CD4-positive, alpha-beta T cell (primary cell): ENCODE measurements at regions not wholly inside any gene's neighbourhood (a gene's known extent, or its start where the extent isn't known, plus 50 kb on each side); places are given as distances from the start of the nearest gene placed in this dataset.

Source experiments
- ATAC-seq: fragments of 200-7000 bp; cut with Tn5 transposase; one replicate; pipeline ENCODE4 v1.10.0; 2022; ENCODE audit warnings: mild to moderate bottlenecking; ENCODE audit not compliant: poor library complexity
- CTCF ChIA-PET: fragments of 350-600 bp; sonication (Branson Sonifier 250); formaldehyde crosslinking; loops from one replicate; lab custom pipeline; 2021; ENCODE audit warnings: antibody characterized with exemption, inconsistent platforms; lab: Charles Lee
- POLR2A ChIA-PET: fragments of 350-600 bp; sonication (Branson Sonifier 250); formaldehyde crosslinking; loops from one replicate; lab custom pipeline; 2021; ENCODE audit warnings: antibody characterized with exemption, inconsistent platforms; lab: Charles Lee
- DNase-seq, 14 experiments: peaks; one replicate each; pipeline ENCODE4 v3.0.0-alpha.2; 2013 to 2020; ENCODE audit warnings: mixed read lengths in 2 of 14
- H3K27ac ChIP-seq, 2 donors: one replicate each; pipeline versions ENCODE4 v1.5.1 to v1.7.0; 2013; ENCODE audit warnings: low read length in 2 of 2, low read depth in 1 of 2, mild to moderate bottlenecking in 1 of 2
- H3K27me3 ChIP-seq, 2 experiments: 1 replicate in 1 of 2; 2 replicates in 1 of 2; pipeline versions ENCODE4 v1.6.1 to v1.7.0; 2013; ENCODE audit warnings: low read length in 2 of 2, control low read depth in 1 of 2, mild to moderate bottlenecking in 1 of 2, moderate library complexity in 1 of 2; ENCODE audit not compliant: insufficient read depth in 2 of 2, control insufficient read depth in 1 of 2
- H3K36me3 ChIP-seq: one replicate; pipeline ENCODE4 v1.6.1; 2013; ENCODE audit warnings: low read length, control low read depth; ENCODE audit not compliant: insufficient read depth
- H3K4me1 ChIP-seq: one replicate; pipeline ENCODE4 v1.6.1; 2013; ENCODE audit warnings: low read length, control low read depth; ENCODE audit not compliant: insufficient read depth
- H3K4me3 ChIP-seq: one replicate; pipeline ENCODE4 v1.5.1; 2013; ENCODE audit warnings: mild to moderate bottlenecking, low read length, moderate library complexity
- H3K9me3 ChIP-seq, 2 experiments: 1 replicate in 1 of 2; 2 replicates in 1 of 2; pipeline versions ENCODE4 v1.6.1 to v1.7.0; 2013; ENCODE audit warnings: low read length in 2 of 2, mild to moderate bottlenecking in 2 of 2, control low read depth in 1 of 2, moderate library complexity in 1 of 2; ENCODE audit not compliant: control insufficient read depth in 1 of 2, insufficient read depth in 1 of 2
- H3K27ac Mint-ChIP-seq: one replicate; pipeline ENCODE4 v1.8.0; 2020; ENCODE audit warnings: mixed read lengths
- H3K27me3 Mint-ChIP-seq: one replicate; pipeline ENCODE4 v1.8.0; 2021; ENCODE audit warnings: mixed read lengths
- H3K36me3 Mint-ChIP-seq: one replicate; pipeline ENCODE4 v1.8.0; 2021; ENCODE audit warnings: low read depth, mixed read lengths
- H3K4me1 Mint-ChIP-seq: one replicate; pipeline ENCODE4 v1.8.0; 2021; ENCODE audit warnings: low read depth, mixed read lengths
- H3K4me3 Mint-ChIP-seq: one replicate; pipeline ENCODE4 v1.8.0; 2020; ENCODE audit warnings: mild to moderate bottlenecking, mixed read lengths
- H3K9me3 Mint-ChIP-seq: one replicate; pipeline ENCODE4 v1.8.0; 2020; ENCODE audit warnings: mixed read lengths
- intact Hi-C, 2 experiments: fragments of 100-400 bp; cut with DNase I in 1 of 2; cut with micrococcal nuclease in 1 of 2; formaldehyde crosslinking; loops; one replicate each; pipeline versions ENCODE4 v1.15.1 to v1.9.0; 2023 to 2025; cut with DNase I, micrococcal nuclease
- TF ChIP-seq, protein P1 (sequence below): fragments of 200-600 bp; IDR thresholded peaks from one replicate; pipeline ENCODE4 v1.8.0; 2022; ENCODE audit warnings: antibody characterized with exemption, mild to moderate bottlenecking

DNA sequence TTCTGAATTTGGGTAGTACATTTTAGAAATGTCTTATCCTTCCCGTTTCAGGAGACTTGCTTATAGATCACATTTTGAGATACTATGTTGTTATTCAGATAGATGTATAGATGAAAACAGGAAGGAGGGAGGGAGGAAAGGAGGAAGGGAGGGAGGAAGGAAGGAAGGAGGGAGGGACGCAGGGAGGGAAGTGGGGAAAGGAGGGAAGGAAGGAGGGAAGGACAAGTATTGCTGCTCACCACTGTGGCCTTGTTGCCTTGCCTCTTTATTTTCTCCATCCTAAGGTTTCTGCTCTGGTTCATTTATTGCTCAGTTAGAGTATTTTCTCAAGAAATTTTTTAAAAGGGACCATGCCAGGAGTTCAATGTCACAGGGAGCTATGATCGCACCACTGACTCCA is 134.3 kb downstream of the LTN1 start:
- DNase-seq (no peak), ATAC-seq (no peak)
- peaks cover 52% of the 10 kb centered on the region for H3K36me3 Mint-ChIP-seq
- H3K36me3 ChIP-seq = no peaks in the 10 kb centered on the region
- POLR2A ChIA-PET = no interaction called here
- H3K27ac Mint-ChIP-seq = no peak overlapping the region
- peaks cover 0 to 3% of the 10 kb centered on the region in 2 experiments for H3K9me3 ChIP-seq
- H3K4me1 ChIP-seq = no peaks in the 10 kb centered on the region
- no peaks in the 10 kb centered on the region for H3K9me3 Mint-ChIP-seq
- H3K4me3 Mint-ChIP-seq = no peak overlapping the region
- H3K27me3 Mint-ChIP-seq = no peaks in the 10 kb centered on the region
- no peaks in the 10 kb centered on the region for H3K27me3 ChIP-seq
- no peak overlapping the region for H3K4me3 ChIP-seq
- no peak overlapping the region for H3K27ac ChIP-seq
- no peaks in the 10 kb centered on the region for H3K4me1 Mint-ChIP-seq
- CTCF ChIA-PET = no interaction called here
- intact Hi-C loops = no loop called here
- TF ChIP-seq, protein P1, sequence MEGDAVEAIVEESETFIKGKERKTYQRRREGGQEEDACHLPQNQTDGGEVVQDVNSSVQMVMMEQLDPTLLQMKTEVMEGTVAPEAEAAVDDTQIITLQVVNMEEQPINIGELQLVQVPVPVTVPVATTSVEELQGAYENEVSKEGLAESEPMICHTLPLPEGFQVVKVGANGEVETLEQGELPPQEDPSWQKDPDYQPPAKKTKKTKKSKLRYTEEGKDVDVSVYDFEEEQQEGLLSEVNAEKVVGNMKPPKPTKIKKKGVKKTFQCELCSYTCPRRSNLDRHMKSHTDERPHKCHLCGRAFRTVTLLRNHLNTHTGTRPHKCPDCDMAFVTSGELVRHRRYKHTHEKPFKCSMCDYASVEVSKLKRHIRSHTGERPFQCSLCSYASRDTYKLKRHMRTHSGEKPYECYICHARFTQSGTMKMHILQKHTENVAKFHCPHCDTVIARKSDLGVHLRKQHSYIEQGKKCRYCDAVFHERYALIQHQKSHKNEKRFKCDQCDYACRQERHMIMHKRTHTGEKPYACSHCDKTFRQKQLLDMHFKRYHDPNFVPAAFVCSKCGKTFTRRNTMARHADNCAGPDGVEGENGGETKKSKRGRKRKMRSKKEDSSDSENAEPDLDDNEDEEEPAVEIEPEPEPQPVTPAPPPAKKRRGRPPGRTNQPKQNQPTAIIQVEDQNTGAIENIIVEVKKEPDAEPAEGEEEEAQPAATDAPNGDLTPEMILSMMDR = no peak

DNA sequence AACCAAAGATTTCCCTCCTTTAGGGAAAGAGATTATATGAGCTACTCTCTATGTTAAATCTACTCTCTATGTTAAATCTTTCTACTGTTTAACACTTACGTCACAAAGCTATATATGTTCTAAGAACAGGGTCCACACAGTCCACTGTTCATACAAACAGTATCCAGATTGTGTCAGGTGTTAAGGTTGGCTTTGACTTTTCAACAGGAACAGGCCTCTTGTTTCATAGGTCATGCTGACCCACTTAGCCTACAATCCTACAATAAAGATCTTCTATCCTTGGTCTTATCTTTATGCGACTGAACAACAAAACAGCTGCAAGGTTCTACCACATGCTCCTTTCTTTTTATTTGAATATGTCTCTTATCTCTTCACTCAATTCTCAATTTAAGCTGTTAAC is 134.9 kb downstream of the LTN1 start:
- Histone ChIP-seq H3K4me1 (no peaks in the 10 kb centered on the region), H3K36me3 (no peaks in the 10 kb centered on the region), H3K27ac (no peak overlapping the region), H3K4me3 (no peak overlapping the region), H3K27me3 (no peaks in the 10 kb centered on the region), H3K9me3 (peaks cover 0 to 3% of the 10 kb centered on the region in 2 experiments)
- no peak overlapping the region for H3K27ac Mint-ChIP-seq
- H3K27me3 Mint-ChIP-seq = no peaks in the 10 kb centered on the region
- ChIA-PET CTCF (no interaction called here), POLR2A (no interaction called here)
- H3K4me3 Mint-ChIP-seq = no peak overlapping the region
- DNase-seq = no peak
- TF ChIP-seq, protein P1 = no peak
- H3K9me3 Mint-ChIP-seq = no peaks in the 10 kb centered on the region
- H3K4me1 Mint-ChIP-seq = no peaks in the 10 kb centered on the region
- intact Hi-C loops = no loop called here
- H3K36me3 Mint-ChIP-seq = peaks cover 47% of the 10 kb centered on the region
- no peak for ATAC-seq

DNA sequence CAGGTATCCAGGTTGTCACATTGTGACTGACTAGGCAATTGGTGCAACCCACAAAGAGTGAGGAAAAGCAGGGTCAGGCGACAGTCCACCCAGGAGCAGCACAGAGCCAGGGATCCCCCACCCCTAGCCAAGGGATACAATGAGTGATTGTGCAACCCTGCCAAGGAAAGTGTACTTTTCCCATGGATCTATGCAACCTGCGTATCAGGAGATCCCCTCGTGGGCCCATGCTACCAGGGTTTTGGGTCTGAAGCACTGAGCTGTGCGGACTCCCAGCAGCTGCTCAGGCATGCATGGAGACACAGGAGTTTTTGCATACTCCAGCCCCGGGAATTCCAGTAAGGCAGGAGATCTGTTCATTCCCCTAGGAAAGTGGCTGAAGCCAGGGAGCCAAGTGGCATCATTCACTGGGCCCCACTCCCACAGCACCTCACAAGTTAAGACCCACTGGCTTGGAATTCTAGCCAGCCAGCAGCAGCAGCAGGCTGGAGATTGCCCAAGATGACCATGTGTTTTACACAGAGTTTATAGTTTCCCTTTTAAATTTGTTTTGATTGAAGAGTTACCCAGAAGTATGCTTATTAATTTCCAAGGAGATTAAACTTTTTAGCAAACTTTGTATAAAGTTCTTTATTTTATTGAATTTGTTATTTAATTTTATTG is 136.0 kb downstream of the LTN1 start:
- H3K36me3 Mint-ChIP-seq = peaks cover 46% of the 10 kb centered on the region
- ATAC-seq (no peak), DNase-seq (no peak)
- Histone ChIP-seq H3K9me3 (peaks cover 0 to 3% of the 10 kb centered on the region in 2 experiments), H3K27me3 (no peaks in the 10 kb centered on the region), H3K27ac (no peak overlapping the region), H3K4me3 (no peak overlapping the region), H3K4me1 (no peaks in the 10 kb centered on the region), H3K36me3 (no peaks in the 10 kb centered on the region)
- H3K4me1 Mint-ChIP-seq = no peaks in the 10 kb centered on the region
- H3K4me3 Mint-ChIP-seq = no peak overlapping the region
- no peak overlapping the region for H3K27ac Mint-ChIP-seq
- intact Hi-C loops = no loop called here
- POLR2A ChIA-PET = interaction anchor here (0.6 kb wide), 1 partner anchor 27 kb away, joined by 3 read pairs; no protein-coding TSS in a partner anchor
- no peaks in the 10 kb centered on the region for H3K27me3 Mint-ChIP-seq
- no peaks in the 10 kb centered on the region for H3K9me3 Mint-ChIP-seq
- CTCF ChIA-PET = no interaction called here
- TF ChIP-seq, protein P1 = no peak
